ENCODE measurements at regions not wholly inside any gene's neighbourhood (a gene's known extent, or its start where the extent isn't known, plus 50 kb on each side); places are given as distances from the start of the nearest gene placed in this dataset.
"Not testable (repeated sequence)": the region's sequence is repeated elsewhere in the genome, so short reads cannot be mapped to it uniquely, and the experiment has no call there.

GRCh38 chr5:173494446-173494845, 122.0 kb downstream of the BOD1 start:
- DNase-seq: no peak

DNA sequence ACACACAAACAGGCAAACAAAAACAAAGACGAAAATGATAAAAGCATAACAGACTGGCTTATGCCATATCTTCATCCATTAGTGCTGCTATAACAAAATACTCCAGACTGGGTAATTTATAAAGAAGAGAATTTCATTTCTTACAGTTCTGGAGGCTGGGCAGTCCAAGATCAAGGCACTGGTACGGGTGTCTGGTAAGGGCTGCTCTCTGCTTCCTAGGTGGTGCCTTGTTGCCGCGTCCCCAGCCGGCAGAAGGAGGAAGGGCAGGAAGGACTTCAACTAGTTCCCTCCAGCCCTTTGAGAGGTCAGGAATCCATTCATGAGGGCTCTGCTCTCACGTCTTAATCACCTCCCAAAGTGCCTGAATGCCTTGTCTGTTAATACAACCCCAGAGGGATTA, 122.6 kb downstream of the BOD1 start:
- no peak for DNase-seq

DNA sequence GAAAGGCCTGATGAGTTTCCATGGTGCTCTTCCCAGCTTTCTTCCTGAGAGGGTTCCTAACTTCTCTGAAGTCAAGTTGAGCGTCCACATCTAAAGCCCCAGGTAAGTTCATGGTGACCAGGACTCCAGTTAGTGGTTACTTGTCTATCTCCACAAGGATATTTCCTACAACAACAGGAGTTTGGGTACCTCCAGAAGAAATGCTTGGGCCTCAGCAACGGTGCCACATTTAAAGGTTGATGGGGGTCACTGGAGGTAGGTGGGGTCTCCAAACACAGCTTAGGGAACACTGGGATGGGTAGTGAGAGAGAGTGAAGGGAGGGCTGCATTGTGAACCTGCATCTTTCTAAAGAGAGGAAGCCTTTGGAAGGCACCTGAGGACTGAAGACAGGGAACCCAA, 123.4 kb downstream of the BOD1 start:
- no peak for DNase-seq

GRCh38 chr5:173490681-173491080, 125.8 kb downstream of the BOD1 start:
- no peak for DNase-seq

GRCh38 chr5:173488144-173488543, 128.3 kb downstream of the BOD1 start:
- DNase-seq: no peak

GRCh38 chr5:173487300-173487699, 129.2 kb downstream of the BOD1 start:
- no peak for DNase-seq

DNA sequence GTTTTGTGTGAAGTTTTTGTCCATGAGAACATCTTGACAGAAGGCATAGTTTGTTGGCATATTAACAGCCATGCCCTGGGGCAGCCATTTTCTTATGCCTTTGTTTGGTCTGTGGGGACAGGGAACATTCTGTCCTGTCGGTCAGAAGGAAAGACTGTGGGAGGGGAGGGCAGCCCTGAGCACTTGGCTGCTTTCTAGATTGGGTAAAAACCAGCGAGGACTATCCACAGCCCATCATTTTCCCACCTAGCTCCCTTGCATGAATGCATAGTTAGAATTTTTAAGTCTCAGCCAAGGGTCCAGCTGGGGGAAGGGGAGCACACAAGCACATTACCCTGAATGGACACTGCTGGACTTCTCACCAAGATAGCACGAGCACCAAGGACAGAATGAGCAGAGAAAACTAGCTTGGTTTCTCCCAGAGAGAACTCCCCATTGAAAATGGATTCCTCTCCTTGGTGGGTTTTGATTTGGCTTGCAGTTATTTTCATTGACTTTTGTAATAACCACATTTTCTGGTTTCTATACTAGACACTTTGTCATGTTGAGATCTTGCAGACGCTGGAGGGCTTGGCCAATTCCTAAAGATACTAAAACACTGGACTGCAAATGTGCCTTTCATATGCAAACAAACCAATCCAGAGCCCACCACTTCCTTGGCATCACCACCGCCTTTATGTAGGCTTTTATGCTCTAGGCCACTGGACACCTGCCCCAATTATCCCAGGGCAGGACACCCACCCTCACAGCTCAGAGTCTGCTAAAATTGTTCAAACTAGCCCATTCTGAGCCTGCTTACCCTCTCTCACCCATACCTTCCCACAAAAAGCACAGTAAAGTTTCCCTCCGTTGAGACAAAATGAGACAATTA, 129.9 kb downstream of the BOD1 start:
- DNase-seq: no peak

GRCh38 chr5:173484569-173484968, 131.9 kb downstream of the BOD1 start:
- DNase-seq: no peak

DNA sequence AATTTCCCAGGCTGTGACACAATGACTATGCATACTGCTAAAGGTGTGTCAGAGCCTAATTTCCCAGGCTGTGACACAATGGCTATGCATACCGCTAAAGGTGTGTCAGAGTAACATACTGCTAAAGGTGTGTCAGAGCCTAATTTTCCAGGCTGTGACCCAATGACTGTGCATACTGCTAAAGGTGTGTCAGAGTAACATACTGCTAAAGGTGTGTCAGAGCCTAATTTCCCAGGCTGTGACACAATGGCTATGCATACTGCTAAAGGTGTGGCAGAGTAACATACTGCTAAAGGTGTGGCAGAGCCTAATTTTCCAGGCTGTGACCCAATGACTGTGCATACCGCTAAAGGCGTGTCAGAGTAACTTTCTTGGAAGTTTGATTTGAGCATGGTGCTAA, 132.9 kb downstream of the BOD1 start:
- DNase-seq: not testable (repeated sequence)

DNA sequence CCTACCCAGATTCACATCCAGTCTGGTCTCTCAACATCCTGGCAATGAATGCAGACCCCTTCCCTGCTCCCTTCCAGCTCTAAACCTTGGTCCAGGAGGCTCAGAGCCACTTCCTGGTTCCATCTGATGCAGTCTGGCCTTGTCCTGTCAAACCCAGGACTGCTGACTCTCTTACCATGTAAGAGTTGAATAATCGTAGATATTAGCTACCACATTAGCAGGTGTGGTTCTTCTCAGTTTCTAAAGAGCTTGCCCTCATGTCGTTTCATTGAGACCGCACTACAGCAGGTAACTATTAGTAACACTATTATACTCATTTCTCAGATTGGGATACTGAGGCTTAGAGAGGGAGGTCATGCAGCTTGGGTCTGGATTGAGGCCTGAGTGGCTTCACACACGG, 133.3 kb downstream of the BOD1 start:
- DNase-seq: no peak

- DNase-seq: no peak
These were observed 134.6 kb downstream of the BOD1 start for GRCh38 chr5:173481821-173482220.

- DNase-seq: no peak
These were observed 135.6 kb downstream of the BOD1 start for GRCh38 chr5:173480896-173481295.

- DNase-seq: no peak
These were observed 136.7 kb downstream of the BOD1 start for GRCh38 chr5:173479711-173480110.

DNA sequence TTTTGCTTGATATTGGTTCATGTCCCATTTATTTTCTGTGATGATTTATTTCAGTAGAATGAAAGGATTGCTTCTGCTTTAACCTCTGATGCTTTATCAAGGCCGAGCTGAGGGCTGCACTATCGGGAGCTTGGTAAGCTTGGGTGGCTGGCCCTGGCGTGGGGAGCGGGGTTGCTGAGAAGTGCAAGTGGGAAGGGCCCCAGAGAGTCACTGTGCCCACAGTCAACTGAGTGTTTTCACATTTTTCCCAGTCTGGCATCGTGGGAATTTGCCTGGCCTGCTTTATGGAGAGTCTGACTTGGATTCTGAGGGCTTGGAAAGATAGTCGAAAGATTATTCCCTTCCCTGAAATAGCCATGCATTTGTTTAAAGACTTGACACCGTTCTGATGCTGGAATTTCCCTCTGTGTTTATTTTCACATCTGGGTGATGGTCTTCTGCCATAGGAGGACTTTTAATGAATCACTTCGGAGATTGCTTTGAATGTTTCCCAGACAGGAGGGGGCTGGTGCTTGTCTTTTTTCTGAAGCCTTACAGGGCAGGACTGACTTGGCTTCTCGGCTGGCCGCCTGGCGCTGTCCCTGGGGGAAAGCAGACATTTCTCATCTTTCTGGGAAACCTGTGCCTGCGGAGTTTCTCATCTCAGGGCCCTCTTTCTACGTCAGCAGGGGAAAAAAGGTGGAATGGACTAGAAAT, 139.0 kb downstream of the BOD1 start:
- DNase-seq: peak; percentile 34

DNA sequence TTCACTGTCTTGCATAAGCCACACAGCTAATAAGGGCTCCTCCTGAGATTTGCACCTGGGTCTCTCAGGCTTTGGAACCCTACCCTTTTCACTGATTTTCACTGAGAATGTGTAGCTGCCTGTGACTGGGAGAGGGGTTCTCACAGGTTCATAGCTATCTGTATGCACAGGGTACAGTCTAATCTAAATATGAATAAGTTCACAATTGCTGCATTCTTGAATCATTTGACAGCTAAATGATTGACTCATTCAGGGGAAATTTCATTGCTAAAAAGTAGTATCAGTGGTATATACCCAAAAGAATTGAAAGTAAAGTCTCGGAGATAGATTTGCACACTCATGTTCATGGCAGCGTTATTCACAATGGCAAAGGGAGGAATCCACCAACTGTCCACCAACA, 140.7 kb downstream of the BOD1 start:
- DNase-seq: no peak

DNA sequence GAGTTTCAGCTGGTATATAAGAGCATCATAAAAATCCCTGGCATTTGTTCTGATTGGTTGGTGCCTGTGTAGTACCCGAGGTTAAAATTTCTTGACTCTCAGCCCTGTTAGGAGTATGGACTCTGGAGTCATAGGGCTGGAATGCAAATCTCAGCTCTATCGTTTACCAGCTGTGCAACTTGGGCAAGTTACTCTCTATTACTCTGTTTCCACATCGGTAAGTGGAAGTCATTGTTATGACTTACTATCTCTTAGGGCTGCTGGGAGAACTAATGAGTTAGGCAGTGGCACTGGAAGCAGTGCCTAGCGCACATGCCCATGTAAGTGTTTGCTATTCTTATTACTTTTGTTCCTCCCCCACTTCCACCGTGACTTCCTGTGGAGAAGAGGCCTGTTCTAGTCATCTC, 141.6 kb downstream of the BOD1 start:
- no peak for DNase-seq

DNA sequence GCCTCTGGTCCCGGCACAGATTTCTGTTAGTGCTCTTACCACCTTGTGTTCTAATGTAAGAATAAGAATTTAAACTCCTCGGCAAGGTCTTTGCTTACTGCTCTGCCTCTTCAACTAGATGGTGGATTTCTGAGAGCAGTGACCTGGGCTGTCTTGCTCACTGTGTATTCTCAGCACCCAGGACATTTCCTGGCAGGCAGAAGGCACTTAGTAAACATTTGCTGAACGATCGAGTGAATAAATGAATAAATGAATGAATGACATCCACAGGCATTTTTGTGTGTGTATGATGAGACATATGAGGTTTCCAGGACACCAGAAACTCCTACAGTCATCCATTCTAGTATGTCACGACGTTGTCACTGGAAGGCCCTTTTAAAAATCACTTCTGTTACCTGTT, 143.2 kb downstream of the BOD1 start:
- DNase-seq: no peak

GRCh38 chr5:173472784-173473278, 143.6 kb downstream of the BOD1 start:
- no peak for DNase-seq

DNA sequence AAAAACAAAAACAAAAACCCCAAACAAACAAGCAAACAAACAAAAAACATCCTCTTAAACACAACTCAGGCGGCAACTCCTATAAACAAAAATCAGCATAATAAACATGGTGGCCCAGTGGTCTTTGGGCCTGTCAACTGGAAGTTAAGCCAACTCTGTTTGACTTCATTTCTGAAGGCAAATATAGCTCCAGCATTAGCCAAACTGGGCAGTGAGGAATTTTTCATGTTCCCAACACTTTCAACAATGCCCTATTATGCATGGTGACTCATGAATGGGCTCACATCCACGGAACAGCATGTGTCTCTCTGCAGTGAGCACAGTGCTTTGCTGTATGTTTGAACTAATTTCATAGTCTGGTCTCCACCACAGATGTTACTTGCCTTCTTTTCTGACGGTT, 143.9 kb upstream of the STC2 start:
- DNase-seq: no peak

DNA sequence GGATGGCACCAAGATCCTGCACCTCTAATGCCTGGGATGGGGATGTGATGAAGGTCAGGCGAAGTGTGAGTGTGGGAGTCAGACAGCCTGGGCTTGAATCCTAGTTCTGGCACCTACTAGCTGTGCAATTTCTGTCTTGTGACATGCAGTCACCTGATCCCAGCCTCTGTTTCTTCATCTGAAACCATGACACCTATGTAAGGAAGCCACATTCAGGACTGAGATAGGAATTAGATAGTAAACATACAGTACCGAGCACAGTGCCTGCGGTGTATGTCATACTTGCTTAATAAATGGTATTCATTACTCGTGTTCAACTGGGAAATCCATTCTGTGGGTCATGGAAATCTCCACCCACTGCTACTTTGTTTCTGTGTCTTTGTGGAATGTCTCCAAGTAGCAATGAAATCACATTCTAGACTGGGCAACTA, 140.6 kb upstream of the STC2 start:
- DNase-seq: no peak

DNA sequence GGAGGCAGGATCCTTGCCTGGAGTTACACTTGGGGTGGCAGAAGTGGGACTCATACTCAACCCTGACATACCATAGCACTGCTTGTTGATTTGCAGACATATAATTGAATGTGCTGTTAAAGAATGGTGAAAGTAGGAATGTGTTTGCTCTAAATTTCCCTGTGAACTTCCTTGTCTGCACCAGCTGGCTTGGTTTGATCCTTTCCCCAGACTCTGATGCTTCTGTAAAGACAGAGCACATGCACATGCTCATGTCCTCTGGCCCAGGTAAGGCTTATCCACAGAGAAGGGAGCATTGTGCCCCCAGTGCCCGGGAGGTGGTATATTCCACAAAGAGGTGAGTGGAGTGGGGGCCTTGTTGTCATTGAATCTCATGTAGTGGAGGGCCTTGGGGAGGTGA, 138.0 kb upstream of the STC2 start:
- DNase-seq: no peak

GRCh38 chr5:173464813-173465212, 136.6 kb upstream of the STC2 start:
- no peak for DNase-seq

DNA sequence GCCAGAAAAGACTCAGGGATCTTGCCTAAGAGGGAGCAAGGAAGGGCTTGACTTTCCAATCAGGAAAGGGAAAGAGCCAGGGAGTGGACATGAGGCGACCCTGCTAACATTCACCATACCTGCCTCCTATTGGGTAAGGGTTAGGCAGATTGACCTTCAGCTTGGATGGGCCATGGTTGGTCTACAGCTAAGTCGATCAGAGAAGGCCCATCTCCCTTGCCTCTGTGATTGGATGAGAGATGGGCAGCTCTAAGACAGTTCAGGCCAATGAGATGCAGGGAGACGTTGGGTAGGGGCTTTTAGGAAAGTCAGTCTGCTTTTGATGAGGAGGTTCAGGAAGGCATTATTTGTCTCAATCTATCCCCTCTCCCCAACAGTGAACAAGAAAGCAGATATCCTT, 135.0 kb upstream of the STC2 start:
- no peak for DNase-seq

All from GOT3 (cell line).